Esophagus muscularis mucosa (tissue), 4 donors: ENCODE measurements at regions not wholly inside any gene's neighbourhood (a gene's known extent, or its start where the extent isn't known, plus 50 kb on each side); places are given as distances from the start of the nearest gene placed in this dataset.

Experiments used
- DNase-seq: peaks from one replicate; pipeline ENCODE4 v3.0.0-alpha.2; 2017; ENCODE audit errors: extremely low spot score
- H3K27ac ChIP-seq, 4 donors: fragments of 200-600 bp; sonication (generic); replicated peaks in 1 of 4; 1 replicate in 3 of 4; 2 replicates in 1 of 4; pipeline ENCODE4 v1.5.1; 2016 to 2019; ENCODE audit warnings: mild to moderate bottlenecking in 1 of 4
- H3K27me3 ChIP-seq, 4 donors: fragments of 200-600 bp; sonication (generic); one replicate each; pipeline versions ENCODE4 v1.5.1 to v1.6.0; 2016 to 2019
- H3K36me3 ChIP-seq, 4 donors: fragments of 200-600 bp; sonication (generic); one replicate each; pipeline ENCODE4 v1.5.1; 2016 to 2019
- H3K4me1 ChIP-seq, 4 donors: fragments of 200-600 bp; sonication (generic); one replicate each; pipeline ENCODE4 v1.5.1; 2016 to 2019
- H3K4me3 ChIP-seq, 4 donors: fragments of 200-600 bp; sonication (generic); 1 replicate in 2 of 4; 2 replicates in 2 of 4; pipeline ENCODE4 v1.5.1; 2016 to 2019; ENCODE audit warnings: mild to moderate bottlenecking in 4 of 4, moderate library complexity in 1 of 4
- H3K9me3 ChIP-seq, 4 donors: fragments of 200-600 bp; sonication (generic); 1 replicate in 3 of 4; 2 replicates in 1 of 4; pipeline ENCODE4 v1.5.1; 2016 to 2019
- EP300 ChIP-seq: sonication (generic); formaldehyde crosslinking; IDR thresholded peaks from one replicate; pipeline ENCODE4 v1.6.1; 2017; ENCODE audit warnings: antibody characterized with exemption
- POLR2A ChIP-seq: fragments of 450-650 bp; IDR thresholded peaks from one replicate; pipeline ENCODE4 v1.6.1; 2017; ENCODE audit warnings: antibody characterized with exemption, moderate library complexity, mild to moderate bottlenecking, low read depth
- POLR2AphosphoS5 ChIP-seq, 2 donors: sonication (generic); formaldehyde crosslinking; IDR thresholded peaks; one replicate each; pipeline ENCODE4 v1.6.1; 2017; ENCODE audit warnings: antibody characterized with exemption in 2 of 2
- WGBS: methylation state at CpG from one replicate; pipeline ENCODE4 v1.1.5; 2018; 5-methylcytosine and 5-hydroxymethylcytosine counted together
- intact Hi-C: fragments of 100-400 bp; cut with DNase I; formaldehyde crosslinking; loops from one replicate; pipeline ENCODE4 v1.15.1; 2023
- TF ChIP-seq, protein P1 (sequence below), 3 experiments: fragments of 200-600 bp in 2 of 3; fragments of 450-650 bp in 1 of 3; sonication (generic) in 2 of 3; IDR thresholded peaks; one replicate each; pipeline ENCODE4 v1.5.1; 2017 to 2019; ENCODE audit warnings: antibody characterized with exemption in 3 of 3, mild to moderate bottlenecking in 2 of 3, moderate library complexity in 1 of 3

DNA sequence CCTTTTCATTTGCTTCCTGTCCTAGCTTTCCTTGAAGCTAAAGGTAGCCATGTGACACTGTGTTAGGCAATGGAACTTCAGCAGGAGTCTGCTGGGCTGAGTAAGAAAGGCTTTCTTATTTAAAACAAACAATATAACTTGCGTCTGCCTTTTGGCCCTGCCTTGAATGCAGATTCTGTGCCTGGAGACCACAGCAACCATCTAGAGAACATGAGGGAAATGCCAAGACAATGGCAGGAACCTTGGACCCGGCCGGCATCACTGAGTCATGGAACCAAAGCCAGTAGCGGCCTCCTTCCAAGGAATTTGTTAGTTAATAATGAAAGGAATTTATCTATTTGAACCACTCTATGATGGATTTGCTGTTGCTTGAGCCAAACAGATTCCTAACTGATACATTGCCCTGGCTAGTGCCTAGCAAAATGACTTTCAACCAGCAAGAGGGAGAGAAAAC, 207.5 kb upstream of the EPHA4 start:
- Histone ChIP-seq H3K27me3 (no peaks in the 10 kb centered on the region), H3K36me3 (no peaks in the 10 kb centered on the region), H3K27ac (peak overlapping the region; percentile 62 to 84 (median 74)), H3K4me1 (peaks cover 3 to 50% (median 29%) of the 10 kb centered on the region in 4 donors), H3K4me3 (no peak overlapping the region), H3K9me3 (no peaks in the 10 kb centered on the region)
- no peak for DNase-seq
- TF ChIP-seq POLR2AphosphoS5 (IDR thresholded peaks at IDR 0.05): peak in 1 of 2 donors; percentile 63
- TF ChIP-seq EP300: no peak
- no peak for TF ChIP-seq POLR2A
- 44% methylated on average over 4 of the region's 4 CpGs for WGBS
- intact Hi-C loops: loop anchor here (5.0 kb wide), 1 partner anchor 163 kb away; no protein-coding TSS in a partner anchor

DNA sequence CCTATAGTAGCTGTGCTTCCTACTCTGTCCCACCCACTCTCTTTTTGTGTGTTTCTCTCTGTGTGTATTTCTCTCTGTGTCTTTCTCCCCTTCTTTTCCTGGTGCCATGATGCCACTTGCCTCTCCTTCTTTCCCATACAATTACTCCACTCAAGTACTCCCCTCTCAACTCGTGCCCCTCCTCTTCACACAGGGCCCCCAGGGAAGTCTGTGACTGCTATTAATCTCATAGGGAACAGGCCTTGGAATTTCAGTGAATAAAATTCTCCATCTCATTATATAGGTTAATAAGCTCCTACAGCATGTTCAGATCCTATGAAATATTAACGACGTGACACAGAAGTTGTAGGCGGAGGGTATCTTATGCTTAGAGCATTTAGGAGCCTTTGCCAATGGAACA, 205.9 kb upstream of the EPHA4 start:
- intact Hi-C loops: no loop called here
- DNase-seq: no peak
- 88% methylated on average over 4 of the region's 4 CpGs for WGBS
- no peaks in the 10 kb centered on the region for H3K27me3 ChIP-seq
- no peaks in the 10 kb centered on the region for H3K36me3 ChIP-seq
- H3K4me3 ChIP-seq: no peak overlapping the region
- TF ChIP-seq POLR2AphosphoS5 (IDR thresholded peaks at IDR 0.05) (no peak), POLR2A (no peak), EP300 (no peak)
- TF ChIP-seq, protein P1, sequence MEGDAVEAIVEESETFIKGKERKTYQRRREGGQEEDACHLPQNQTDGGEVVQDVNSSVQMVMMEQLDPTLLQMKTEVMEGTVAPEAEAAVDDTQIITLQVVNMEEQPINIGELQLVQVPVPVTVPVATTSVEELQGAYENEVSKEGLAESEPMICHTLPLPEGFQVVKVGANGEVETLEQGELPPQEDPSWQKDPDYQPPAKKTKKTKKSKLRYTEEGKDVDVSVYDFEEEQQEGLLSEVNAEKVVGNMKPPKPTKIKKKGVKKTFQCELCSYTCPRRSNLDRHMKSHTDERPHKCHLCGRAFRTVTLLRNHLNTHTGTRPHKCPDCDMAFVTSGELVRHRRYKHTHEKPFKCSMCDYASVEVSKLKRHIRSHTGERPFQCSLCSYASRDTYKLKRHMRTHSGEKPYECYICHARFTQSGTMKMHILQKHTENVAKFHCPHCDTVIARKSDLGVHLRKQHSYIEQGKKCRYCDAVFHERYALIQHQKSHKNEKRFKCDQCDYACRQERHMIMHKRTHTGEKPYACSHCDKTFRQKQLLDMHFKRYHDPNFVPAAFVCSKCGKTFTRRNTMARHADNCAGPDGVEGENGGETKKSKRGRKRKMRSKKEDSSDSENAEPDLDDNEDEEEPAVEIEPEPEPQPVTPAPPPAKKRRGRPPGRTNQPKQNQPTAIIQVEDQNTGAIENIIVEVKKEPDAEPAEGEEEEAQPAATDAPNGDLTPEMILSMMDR (IDR thresholded peaks at IDR 0.05): no peak
- peaks cover 3 to 50% (median 29%) of the 10 kb centered on the region in 4 donors for H3K4me1 ChIP-seq
- H3K27ac ChIP-seq: peak overlapping the region in 1 of 4 donors; percentile 84
- H3K9me3 ChIP-seq: no peaks in the 10 kb centered on the region

DNA sequence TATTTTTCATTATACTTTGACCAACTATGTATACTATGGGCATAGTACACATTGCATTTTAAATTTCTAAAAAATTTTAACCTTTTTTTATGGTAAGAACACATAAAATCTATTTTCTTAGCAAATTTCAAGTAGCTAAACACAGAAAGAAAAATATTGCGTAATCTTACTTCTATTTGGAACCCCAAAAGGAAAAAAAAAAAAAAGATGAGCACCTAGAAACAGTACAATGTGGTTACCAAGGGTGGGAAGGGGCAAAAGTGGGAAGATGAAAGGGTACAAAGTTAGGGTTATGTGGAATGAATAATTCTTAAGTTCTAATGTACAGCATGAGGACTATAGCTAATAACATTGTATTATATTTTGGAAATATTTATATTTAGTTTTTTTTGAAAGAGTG, 205.0 kb upstream of the EPHA4 start:
- WGBS: 97% methylated on average over 1 of the region's 1 CpG

DNA sequence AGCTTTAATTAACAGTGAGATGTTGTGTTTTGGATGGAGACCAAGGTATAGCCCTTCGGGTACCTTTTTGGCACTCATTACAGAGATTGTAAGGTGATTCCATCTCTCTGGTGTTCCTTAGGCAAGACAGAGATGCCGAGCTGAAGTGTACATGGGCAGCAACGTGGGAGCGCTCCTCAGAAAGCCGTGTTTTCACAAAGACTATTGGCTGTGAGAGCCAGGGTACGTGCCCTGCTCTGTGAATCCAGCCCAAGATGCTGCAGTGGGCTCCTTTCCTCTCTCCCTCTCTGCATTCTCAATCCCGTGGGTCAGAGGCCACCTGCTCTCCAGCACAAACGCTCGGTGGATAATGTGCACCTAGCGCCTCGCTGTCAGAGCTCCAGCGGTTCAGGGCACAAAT, 203.0 kb upstream of the EPHA4 start:
- Histone ChIP-seq H3K36me3 (no peaks in the 10 kb centered on the region), H3K9me3 (no peaks in the 10 kb centered on the region), H3K27ac (no peak overlapping the region), H3K4me1 (peaks cover 3 to 31% (median 17%) of the 10 kb centered on the region in 4 donors), H3K4me3 (no peak overlapping the region), H3K27me3 (no peaks in the 10 kb centered on the region)
- TF ChIP-seq POLR2AphosphoS5 (IDR thresholded peaks at IDR 0.05): no peak
- intact Hi-C loops: no loop called here
- no peak for DNase-seq
- 80% methylated on average over 10 of the region's 12 CpGs for WGBS

More for the DNA sequence above, 205.0 kb upstream of the EPHA4 start:
- no peaks in the 10 kb centered on the region for H3K36me3 ChIP-seq
- no peaks in the 10 kb centered on the region for H3K27me3 ChIP-seq
- no peak overlapping the region for H3K4me3 ChIP-seq
- H3K27ac ChIP-seq: peak overlapping the region in 1 of 4 donors; percentile 84
- no peaks in the 10 kb centered on the region for H3K9me3 ChIP-seq
- no peak for DNase-seq
- no peak for TF ChIP-seq POLR2AphosphoS5 (IDR thresholded peaks at IDR 0.05)
- TF ChIP-seq, protein P1 (IDR thresholded peaks at IDR 0.05): no peak
- TF ChIP-seq EP300: no peak
- no peak for TF ChIP-seq POLR2A
- intact Hi-C loops: no loop called here
- peaks cover 3 to 50% (median 29%) of the 10 kb centered on the region in 4 donors for H3K4me1 ChIP-seq

DNA sequence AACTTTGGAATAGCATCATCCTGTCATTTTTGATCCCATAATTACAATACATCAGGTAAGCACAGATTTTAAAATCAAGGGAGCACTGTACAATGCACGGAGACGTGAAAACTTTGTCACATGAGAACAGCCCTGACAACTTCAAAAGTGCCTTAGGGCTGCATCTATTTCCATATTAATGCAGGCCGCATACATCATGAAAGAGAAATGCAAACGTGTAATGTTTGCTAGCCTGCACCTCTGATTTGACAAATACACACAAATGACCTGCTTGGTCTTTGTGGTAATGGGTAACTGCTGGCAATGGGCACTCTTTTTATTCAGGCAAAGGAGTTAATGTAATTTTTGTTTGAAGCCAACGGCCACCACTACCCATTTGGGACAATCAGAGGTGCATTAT, 202.0 kb upstream of the EPHA4 start:
- intact Hi-C loops: no loop called here
- no peak for DNase-seq
- 84% methylated on average over 5 of the region's 5 CpGs for WGBS
- H3K4me3 ChIP-seq: no peak overlapping the region
- no peak overlapping the region for H3K27ac ChIP-seq
- no peaks in the 10 kb centered on the region for H3K27me3 ChIP-seq
- H3K9me3 ChIP-seq: no peaks in the 10 kb centered on the region
- H3K36me3 ChIP-seq: no peaks in the 10 kb centered on the region
- H3K4me1 ChIP-seq: peaks cover 3 to 22% (median 8%) of the 10 kb centered on the region in 4 donors
- TF ChIP-seq POLR2A (no peak), EP300 (no peak), POLR2AphosphoS5 (IDR thresholded peaks at IDR 0.05) (no peak)
- TF ChIP-seq, protein P1 (IDR thresholded peaks at IDR 0.05): no peak

DNA sequence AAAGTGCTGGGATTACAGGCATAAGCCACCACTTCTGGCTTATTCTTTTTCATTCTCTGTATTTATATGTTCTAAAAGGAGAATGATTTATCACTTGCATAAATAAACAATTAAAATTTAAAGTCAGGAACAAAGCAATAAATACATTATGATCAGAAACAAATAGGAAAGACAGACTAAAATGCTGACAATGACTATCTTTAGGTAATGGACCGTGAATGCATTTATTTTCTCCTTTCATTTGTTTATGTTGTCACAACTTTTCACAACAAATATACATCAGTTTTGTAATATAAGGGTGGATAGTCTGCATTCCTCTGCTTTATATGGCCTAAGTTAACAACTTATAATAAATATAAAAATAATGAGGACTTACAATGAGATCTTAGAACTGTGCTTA, 199.2 kb upstream of the EPHA4 start:
- H3K27me3 ChIP-seq: no peaks in the 10 kb centered on the region
- H3K36me3 ChIP-seq: no peaks in the 10 kb centered on the region
- no peak for TF ChIP-seq EP300
- TF ChIP-seq, protein P1 (IDR thresholded peaks at IDR 0.05): no peak
- TF ChIP-seq POLR2AphosphoS5 (IDR thresholded peaks at IDR 0.05): no peak
- no peak for TF ChIP-seq POLR2A
- no peak overlapping the region for H3K27ac ChIP-seq
- intact Hi-C loops: no loop called here
- DNase-seq: no peak
- H3K9me3 ChIP-seq: no peaks in the 10 kb centered on the region
- 87% methylated on average over 1 of the region's 1 CpG for WGBS
- no peak overlapping the region for H3K4me3 ChIP-seq
- H3K4me1 ChIP-seq: no peaks in the 10 kb centered on the region
